ENCODE measurements at regions not wholly inside any gene's neighbourhood (a gene's known extent, or its start where the extent isn't known, plus 50 kb on each side); places are given as distances from the start of the nearest gene placed in this dataset.

- TF ChIP-seq ISL1 (CRISPR knock-in tag; IDR thresholded peaks at IDR 0.05) (peak; percentile 97), OSR1 (CRISPR knock-in tag; IDR thresholded peaks at IDR 0.05) (no peak), CREB5 (CRISPR knock-in tag; IDR thresholded peaks at IDR 0.05; ENCODE audit: low read depth) (peak; percentile 95; the same call in 1 of the 2 replicates), TOX (CRISPR knock-in tag; IDR thresholded peaks at IDR 0.05; ENCODE audit: borderline replicate concordance) (no peak)
- ATAC-seq: peak; percentile 62
Observed at GRCh38 chr5:98314292-98314691, 459.2 kb upstream of the RGMB start.

GRCh38 chr5:98318386-98318785, 455.1 kb upstream of the RGMB start:
- ATAC-seq: no peak
- TF ChIP-seq GLIS3 (CRISPR knock-in tag; IDR thresholded peaks at IDR 0.05) (no peak), SNAI2 (CRISPR knock-in tag; IDR thresholded peaks at IDR 0.05) (no peak), PATZ1 (CRISPR knock-in tag; IDR thresholded peaks at IDR 0.05; ENCODE audit: borderline replicate concordance) (no peak), OSR1 (CRISPR knock-in tag; IDR thresholded peaks at IDR 0.05) (no peak), ZNF565 (CRISPR knock-in tag; conservative IDR thresholded peaks at IDR 0.05; ENCODE audit: low read depth) (no peak), ZFP30 (CRISPR knock-in tag; IDR thresholded peaks at IDR 0.05) (no peak), ARNTL (CRISPR knock-in tag; IDR thresholded peaks at IDR 0.05; ENCODE audit: borderline replicate concordance, low read depth) (no peak), POU6F1 (CRISPR knock-in tag; IDR thresholded peaks at IDR 0.05; ENCODE audit: borderline replicate concordance, low read depth) (no peak)

GRCh38 chr5:98319299-98320011, 454.0 kb upstream of the RGMB start:
- ATAC-seq: no peak
- TF ChIP-seq ZFP30 (CRISPR knock-in tag; IDR thresholded peaks at IDR 0.05) (no peak), ARNTL (CRISPR knock-in tag; IDR thresholded peaks at IDR 0.05; ENCODE audit: borderline replicate concordance, low read depth) (no peak), ZC3H10 (CRISPR knock-in tag; IDR thresholded peaks at IDR 0.05) (no peak), PATZ1 (CRISPR knock-in tag; IDR thresholded peaks at IDR 0.05; ENCODE audit: borderline replicate concordance) (no peak), SNAI2 (CRISPR knock-in tag; IDR thresholded peaks at IDR 0.05) (no peak), TSHZ2 (CRISPR knock-in tag; IDR thresholded peaks at IDR 0.05) (no peak), ESRRG (CRISPR knock-in tag; IDR thresholded peaks at IDR 0.05) (no peak), OSR1 (CRISPR knock-in tag; IDR thresholded peaks at IDR 0.05) (no peak), CSDC2 (CRISPR knock-in tag; IDR thresholded peaks at IDR 0.05) (no peak), CSRNP3 (CRISPR knock-in tag; IDR thresholded peaks at IDR 0.05) (no peak)
